ENCODE measurements at regions not wholly inside any gene's neighbourhood (a gene's known extent, or its start where the extent isn't known, plus 50 kb on each side); places are given as distances from the start of the nearest gene placed in this dataset.

GRCh38 chr4:28788929-28789490 lies 1928.4 kb downstream of the STIM2 start:
- TF ChIP-seq CTCF (IDR thresholded peaks at IDR 0.05; ENCODE audit: insufficient read depth, low read depth, low read length): no peak
- TF ChIP-seq EZH2 (IDR thresholded peaks at IDR 0.05; ENCODE audit: insufficient read depth, low read length): no peak

Measured in astrocyte (in vitro differentiated cells and primary cell).